ENCODE measurements at regions not wholly inside any gene's neighbourhood (a gene's known extent, or its start where the extent isn't known, plus 50 kb on each side); places are given as distances from the start of the nearest gene placed in this dataset.

DNA sequence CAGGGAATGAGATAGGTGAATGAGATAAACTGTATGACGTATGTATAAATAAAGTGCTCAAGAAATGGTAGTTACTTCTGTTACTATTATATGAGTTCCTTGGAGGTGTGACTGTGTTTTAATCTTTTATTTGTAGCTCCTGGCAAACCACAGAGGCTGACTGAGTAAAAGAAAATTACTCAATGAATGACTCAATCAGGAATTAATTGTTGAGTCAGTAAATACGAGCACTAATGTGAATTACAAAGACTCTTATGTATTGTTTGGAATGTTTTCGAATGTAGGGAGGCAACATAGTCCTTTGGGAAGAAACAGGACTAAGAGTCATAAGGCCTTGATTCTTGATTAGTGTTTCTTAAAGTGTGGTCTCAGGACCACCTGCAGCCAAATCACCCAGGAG lies 51.1 kb upstream of the BLID start:
- 31 to 39% methylated on average over 3 of the region's 3 CpGs for WGBS, 2 donors
- intact Hi-C loops (cut with DNase I; ENCODE audit: low total_unique reads) = no loop called here
- no peak overlapping the region for H3K4me3 ChIP-seq (ENCODE audit: low read depth, poor library complexity, severe bottlenecking)

DNA sequence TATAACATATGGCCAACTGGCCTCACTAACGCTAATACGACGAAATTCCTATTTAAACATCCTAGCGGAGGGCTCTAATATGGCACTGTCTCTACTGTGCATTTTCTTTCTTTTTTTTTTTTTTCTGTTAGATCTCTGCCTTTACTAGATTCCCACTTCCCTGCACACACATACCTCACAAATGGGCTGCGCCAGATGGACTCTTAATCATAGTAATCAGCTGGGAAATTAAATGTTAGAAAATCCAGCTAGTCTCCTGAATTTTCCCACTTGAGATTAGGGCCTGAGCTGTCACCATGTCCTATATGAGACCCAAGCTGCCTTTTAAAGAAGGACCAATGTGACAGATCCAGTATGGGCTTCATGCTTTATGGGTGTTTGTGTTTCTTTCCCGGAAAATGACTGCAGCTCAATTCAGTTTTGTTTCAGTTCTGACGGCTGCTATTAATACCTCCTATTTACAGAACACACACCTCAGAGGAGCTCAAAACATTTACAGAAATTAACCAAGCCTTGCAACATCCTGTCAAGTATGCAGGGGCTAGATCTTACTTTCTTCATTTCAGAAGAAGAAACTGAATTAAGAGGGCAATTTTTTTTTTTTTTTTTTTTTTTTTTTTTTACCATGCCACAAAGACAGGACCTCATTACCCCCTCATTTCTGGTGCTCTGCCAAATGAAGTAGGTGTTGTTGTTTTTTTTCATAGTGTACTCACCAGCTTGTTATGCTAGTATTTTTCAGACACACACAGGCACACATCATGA lies 49.8 kb upstream of the BLID start:
- WGBS, 2 donors = 78 to 90% methylated on average over 7 of the region's 7 CpGs
- intact Hi-C loops (cut with DNase I; ENCODE audit: low total_unique reads) = no loop called here
- no peak for DNase-seq (ENCODE audit: low spot score in 2 of 2)
- no peak for TF ChIP-seq POLR2A (IDR thresholded peaks at IDR 0.05)
- TF ChIP-seq, protein P1, sequence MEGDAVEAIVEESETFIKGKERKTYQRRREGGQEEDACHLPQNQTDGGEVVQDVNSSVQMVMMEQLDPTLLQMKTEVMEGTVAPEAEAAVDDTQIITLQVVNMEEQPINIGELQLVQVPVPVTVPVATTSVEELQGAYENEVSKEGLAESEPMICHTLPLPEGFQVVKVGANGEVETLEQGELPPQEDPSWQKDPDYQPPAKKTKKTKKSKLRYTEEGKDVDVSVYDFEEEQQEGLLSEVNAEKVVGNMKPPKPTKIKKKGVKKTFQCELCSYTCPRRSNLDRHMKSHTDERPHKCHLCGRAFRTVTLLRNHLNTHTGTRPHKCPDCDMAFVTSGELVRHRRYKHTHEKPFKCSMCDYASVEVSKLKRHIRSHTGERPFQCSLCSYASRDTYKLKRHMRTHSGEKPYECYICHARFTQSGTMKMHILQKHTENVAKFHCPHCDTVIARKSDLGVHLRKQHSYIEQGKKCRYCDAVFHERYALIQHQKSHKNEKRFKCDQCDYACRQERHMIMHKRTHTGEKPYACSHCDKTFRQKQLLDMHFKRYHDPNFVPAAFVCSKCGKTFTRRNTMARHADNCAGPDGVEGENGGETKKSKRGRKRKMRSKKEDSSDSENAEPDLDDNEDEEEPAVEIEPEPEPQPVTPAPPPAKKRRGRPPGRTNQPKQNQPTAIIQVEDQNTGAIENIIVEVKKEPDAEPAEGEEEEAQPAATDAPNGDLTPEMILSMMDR (IDR thresholded peaks at IDR 0.05) = no peak
- no peak overlapping the region for H3K4me3 ChIP-seq (ENCODE audit: low read depth, poor library complexity, severe bottlenecking)

More for the DNA sequence above, 51.1 kb upstream of the BLID start:
- DNase-seq (ENCODE audit: low spot score in 2 of 2) = no peak
- TF ChIP-seq, protein P1 (IDR thresholded peaks at IDR 0.05) = no peak
- TF ChIP-seq POLR2A (IDR thresholded peaks at IDR 0.05) = no peak
